Thyroid gland (tissue), 4 donors: ENCODE measurements at regions not wholly inside any gene's neighbourhood (a gene's known extent, or its start where the extent isn't known, plus 50 kb on each side); places are given as distances from the start of the nearest gene placed in this dataset. TPM values are rescaled to one million over a fixed set of nuclear protein-coding genes. Genes with fewer than 3 reads are reported as not detected.

Experiments used
- DNase-seq, 2 donors: peaks; one replicate each; pipeline ENCODE4 v3.0.0-alpha.2; 2019
- H3K27ac ChIP-seq, 3 donors: fragments of 200-600 bp; sonication (generic); 1 replicate in 2 of 3; 2 replicates in 1 of 3; pipeline ENCODE4 v1.5.1; 2016 to 2019; ENCODE audit warnings: mild to moderate bottlenecking in 1 of 3, moderate library complexity in 1 of 3
- H3K27me3 ChIP-seq: fragments of 200-600 bp; sonication (generic); one replicate; pipeline ENCODE4 v1.5.1; 2019
- H3K36me3 ChIP-seq, 2 donors: fragments of 200-600 bp; sonication (generic); one replicate each; pipeline ENCODE4 v1.5.1; 2016 to 2019
- H3K4me1 ChIP-seq, 2 donors: fragments of 200-600 bp; sonication (generic); one replicate each; pipeline ENCODE4 v1.5.1; 2017 to 2019
- H3K4me3 ChIP-seq, 3 donors: fragments of 200-600 bp; sonication (generic); replicated peaks in 1 of 3; 1 replicate in 2 of 3; 2 replicates in 1 of 3; pipeline ENCODE4 v1.5.1; 2016; ENCODE audit warnings: mild to moderate bottlenecking in 1 of 3
- H3K9me3 ChIP-seq: fragments of 200-600 bp; sonication (generic); one replicate; pipeline ENCODE4 v1.5.1; 2017
- POLR2A ChIP-seq, 2 donors: fragments of 450-650 bp; IDR thresholded peaks; one replicate each; pipeline ENCODE4 v1.6.1; 2017; ENCODE audit warnings: antibody characterized with exemption in 2 of 2, mild to moderate bottlenecking in 2 of 2, moderate library complexity in 1 of 2
- WGBS, 2 donors: methylation state at CpG; one replicate each; pipeline ENCODE4 v1.1.5; 2017; 5-methylcytosine and 5-hydroxymethylcytosine counted together
- intact Hi-C: fragments of 100-400 bp; cut with DNase I; formaldehyde crosslinking; loops from one replicate; pipeline ENCODE4 v1.15.1; 2023
- small RNA-seq: library from RNA; depleted of rRNA; stranded (forward); fragments of <200 nt; gene quantifications from one replicate; pipeline ENCODE3, GENCODE V24; 2016
- TF ChIP-seq, protein P1 (sequence below), 6 experiments: fragments of 200-600 bp in 3 of 6; fragments of 450-650 bp in 3 of 6; sonication (generic) in 3 of 6; IDR thresholded peaks; one replicate each; pipeline ENCODE4 v1.5.1; 2016 to 2019; ENCODE audit warnings: antibody characterized with exemption in 6 of 6, mild to moderate bottlenecking in 2 of 6, inconsistent platforms in 1 of 6, moderate library complexity in 1 of 6

DNA sequence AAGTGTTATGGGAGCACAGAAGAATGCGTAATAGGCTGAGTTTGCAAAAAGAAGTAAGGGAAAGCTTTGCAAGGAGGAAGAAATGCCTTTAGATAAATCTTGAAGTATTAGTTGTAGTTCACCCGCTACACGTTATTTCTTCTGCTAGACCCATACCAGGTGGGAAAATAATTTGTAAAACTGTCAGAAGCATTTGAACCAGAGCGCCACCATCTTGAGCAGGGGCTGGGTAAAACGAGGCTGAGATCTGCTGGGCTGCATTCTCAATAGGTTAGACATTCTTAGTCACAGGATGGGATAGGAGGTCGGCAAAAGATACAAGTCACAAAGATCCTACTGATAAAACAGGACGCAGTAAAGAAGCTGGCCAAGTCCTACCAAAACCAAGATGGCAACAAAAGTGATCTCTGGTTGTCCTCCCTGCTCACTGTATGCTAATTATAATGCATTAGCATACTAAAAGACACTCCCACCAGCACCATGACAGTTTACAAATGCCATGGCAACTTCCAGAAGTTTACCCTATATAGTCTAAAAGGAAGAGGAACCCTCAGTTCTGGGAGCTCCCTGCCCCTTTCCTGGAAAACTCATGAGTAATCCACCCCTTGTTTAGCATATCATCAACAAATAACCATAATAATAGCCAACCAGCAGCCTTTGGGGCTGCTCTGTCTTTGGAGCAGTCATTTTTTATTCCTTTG, 50.0 kb upstream of the ZNF280D start:
- no peaks in the 10 kb centered on the region for H3K4me1 ChIP-seq
- no peak overlapping the region for H3K27ac ChIP-seq
- WGBS, 2 donors = 92 to 95% methylated on average over 7 of the region's 7 CpGs
- no peak for DNase-seq
- TF ChIP-seq POLR2A (IDR thresholded peaks at IDR 0.05) = no peak
- TF ChIP-seq, protein P1, sequence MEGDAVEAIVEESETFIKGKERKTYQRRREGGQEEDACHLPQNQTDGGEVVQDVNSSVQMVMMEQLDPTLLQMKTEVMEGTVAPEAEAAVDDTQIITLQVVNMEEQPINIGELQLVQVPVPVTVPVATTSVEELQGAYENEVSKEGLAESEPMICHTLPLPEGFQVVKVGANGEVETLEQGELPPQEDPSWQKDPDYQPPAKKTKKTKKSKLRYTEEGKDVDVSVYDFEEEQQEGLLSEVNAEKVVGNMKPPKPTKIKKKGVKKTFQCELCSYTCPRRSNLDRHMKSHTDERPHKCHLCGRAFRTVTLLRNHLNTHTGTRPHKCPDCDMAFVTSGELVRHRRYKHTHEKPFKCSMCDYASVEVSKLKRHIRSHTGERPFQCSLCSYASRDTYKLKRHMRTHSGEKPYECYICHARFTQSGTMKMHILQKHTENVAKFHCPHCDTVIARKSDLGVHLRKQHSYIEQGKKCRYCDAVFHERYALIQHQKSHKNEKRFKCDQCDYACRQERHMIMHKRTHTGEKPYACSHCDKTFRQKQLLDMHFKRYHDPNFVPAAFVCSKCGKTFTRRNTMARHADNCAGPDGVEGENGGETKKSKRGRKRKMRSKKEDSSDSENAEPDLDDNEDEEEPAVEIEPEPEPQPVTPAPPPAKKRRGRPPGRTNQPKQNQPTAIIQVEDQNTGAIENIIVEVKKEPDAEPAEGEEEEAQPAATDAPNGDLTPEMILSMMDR (IDR thresholded peaks at IDR 0.05) = no peak
- H3K36me3 ChIP-seq = no peaks in the 10 kb centered on the region
- H3K4me3 ChIP-seq = no peak overlapping the region
- intact Hi-C loops = no loop called here
- no peaks in the 10 kb centered on the region for H3K27me3 ChIP-seq
- H3K9me3 ChIP-seq = no peaks in the 10 kb centered on the region

Small RNA genes lying in the stretch of these regions (small RNA-seq; reads per million reads assigned to genes)
- gene AC090517.1 = not detected
- not detected for gene AC090517.3
